ENCODE measurements at regions not wholly inside any gene's neighbourhood (a gene's known extent, or its start where the extent isn't known, plus 50 kb on each side); places are given as distances from the start of the nearest gene placed in this dataset.
"Not testable (repeated sequence)": the region's sequence is repeated elsewhere in the genome, so short reads cannot be mapped to it uniquely, and the experiment has no call there.

DNA sequence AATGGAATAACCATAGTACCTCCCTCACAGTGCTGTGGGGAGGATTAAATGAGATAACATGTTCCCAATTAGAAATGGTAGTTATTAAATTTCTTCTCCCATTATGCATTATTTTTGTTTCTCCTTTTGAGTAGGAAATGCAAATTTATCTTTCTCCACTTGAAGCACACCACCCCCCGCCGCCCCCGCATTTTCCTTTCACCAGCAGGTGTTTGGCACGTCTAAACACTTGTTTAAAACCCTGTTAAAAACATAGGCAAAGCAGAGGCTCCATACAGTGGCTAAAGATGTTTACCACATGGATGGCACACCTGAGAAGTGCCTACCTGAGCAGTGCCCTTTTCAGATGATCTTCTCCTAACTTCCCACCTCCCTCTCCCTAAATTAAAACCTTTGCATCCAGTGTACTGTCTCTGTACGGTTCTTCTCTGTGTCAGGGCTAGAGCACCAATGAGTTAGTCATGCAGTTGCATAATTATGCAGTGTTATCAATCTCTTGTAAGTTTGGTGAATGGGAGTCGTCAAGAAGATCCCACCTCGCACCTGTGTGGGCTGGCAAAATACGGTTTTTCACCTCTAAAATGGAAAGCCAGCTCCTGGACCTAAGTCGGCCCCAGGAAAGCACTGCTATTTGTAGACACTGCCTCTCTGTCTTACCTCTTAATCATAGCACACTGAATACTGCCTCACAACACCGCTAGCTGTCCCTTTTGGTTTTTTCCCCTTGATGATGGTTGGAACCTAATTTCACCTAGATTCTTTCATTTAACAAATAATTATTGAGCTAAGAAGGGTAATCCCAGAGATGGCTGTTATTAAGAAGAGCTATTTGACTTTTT, 122.0 kb downstream of the CT47B1 start:
- FAIRE-seq (peak; percentile 93), DNase-seq (ENCODE audit: insufficient read length, low spot score) (no peak)

DNA sequence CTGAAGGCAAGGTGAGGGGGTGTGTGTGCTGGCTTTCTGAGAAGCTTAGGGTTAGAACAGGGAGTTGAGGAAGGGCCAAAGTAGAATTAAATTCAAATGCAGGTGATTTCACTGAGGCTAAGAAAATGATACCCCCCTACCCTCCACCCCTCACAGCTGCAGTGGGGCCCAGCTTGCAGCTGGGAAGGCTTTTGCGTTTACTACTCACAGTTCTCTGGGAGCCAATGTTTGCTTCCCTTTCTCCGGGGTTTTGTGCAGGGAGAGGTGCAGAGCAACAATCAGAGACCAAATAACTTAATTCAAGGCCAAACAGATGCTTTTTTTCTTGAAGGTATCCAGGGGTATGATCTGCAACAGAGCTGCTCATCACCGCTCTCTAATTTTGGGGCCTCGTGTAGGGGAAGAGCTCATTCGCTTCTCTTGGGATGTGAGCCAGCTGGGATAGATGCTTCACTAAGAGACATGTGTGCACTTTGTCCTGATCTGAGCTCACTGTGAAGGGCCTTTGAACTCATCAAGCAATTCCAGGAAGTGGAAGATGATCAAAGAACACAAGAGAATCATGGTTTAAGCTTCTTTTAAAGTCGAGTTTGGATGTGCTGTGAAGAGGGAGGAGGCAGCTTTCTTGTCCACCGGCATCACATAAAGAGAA, 122.7 kb upstream of the C1GALT1C1 start:
- DNase-seq (ENCODE audit: insufficient read length, low spot score) (no peak), FAIRE-seq (peak; percentile 89)

DNA sequence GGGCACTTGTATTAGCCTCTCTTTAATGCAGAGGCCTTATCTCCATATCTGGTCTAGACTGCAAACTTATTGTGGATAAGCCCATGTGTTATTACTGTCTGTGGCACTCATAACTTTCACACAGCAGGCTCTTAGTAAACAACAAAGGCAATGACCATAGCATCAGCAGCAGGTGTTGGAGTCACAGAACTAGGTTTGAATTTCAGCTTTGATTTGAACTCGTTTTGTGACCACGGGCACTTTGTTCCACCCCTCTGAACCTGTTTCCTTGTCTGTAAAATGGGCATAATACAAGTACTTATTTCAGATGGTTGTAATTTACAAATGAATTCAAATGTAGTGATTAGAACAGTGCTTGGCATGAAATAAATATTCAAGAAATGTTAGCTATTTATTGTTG, 121.8 kb upstream of the C1GALT1C1 start:
- DNase-seq (ENCODE audit: insufficient read length, low spot score) (no peak), FAIRE-seq (peak; percentile 78)

DNA sequence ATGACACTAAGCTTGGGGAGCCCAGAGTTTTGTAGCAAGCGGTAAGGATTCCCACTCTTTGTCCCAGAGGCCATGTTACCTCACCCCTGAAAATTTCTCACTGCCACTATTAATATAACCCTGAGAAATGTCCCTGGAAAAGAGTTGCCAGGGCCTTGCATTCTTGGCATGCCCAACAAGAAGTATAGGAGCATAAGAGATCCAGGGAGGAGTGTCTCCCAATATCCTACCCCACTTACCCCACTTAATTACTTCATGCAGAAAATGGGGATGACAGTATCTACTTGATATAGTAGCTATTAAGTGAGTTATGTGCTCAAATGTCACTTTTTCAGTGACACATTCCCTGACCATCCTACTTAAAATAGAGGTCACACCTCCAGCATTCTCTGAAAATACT, 120.5 kb upstream of the C1GALT1C1 start:
- FAIRE-seq = no peak

DNA sequence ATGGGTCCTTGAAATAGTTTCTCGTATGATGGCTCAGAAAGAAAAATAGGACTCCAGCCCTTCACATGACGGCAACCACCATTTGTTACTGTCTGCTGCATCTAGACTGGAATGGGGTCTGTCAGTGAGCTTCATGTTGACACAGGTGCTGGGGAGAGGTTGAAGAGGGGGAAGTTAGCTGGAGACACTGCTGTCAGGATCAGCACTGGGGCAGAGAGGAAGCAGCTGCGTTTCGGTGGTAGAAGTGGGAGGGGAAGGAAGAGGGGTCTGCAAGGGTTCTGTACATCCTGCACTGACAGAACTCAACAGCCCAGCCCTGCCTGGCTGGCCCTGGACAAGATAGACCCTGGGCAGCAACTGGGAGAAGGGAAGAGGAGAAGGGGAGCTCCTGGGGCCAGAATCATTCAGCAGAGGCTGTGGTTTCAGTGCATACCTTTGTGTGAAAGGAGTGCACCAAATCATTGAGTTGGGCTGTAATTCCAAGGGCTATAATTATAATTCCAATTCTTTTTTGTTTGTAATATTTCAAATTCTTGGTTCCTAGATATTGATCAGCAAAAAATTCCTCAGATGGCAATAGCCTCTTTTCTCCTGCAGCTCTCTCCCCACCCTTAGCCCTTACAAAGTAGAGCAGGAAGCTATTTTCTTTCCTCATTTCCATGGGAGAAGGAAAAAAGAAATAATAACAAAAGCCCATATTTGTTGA, 119.4 kb upstream of the C1GALT1C1 start:
- FAIRE-seq (peak; percentile 82), DNase-seq (ENCODE audit: insufficient read length, low spot score) (no peak)

More for the DNA sequence above, 120.5 kb upstream of the C1GALT1C1 start:
- no peak for DNase-seq (ENCODE audit: insufficient read length, low spot score)

DNA sequence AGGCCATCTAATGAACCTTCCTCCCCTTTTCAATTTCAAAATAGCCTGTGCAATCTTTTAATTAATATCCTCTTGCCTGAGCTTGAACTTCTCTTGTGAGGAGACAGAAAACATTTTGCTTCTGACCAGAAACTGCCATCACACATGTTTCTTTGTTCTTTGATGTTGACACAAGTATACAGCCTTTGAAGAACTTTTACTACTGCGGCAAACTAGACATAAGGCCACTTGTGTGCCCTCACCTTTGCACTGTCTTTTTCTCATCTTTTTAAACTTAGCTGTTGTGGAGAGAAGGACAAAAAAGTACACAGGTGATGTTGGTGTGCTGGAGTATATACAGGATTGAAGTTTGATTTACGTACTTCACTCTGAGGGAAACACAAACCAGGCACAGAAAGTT, 116.3 kb upstream of the C1GALT1C1 start:
- FAIRE-seq (no peak), DNase-seq (ENCODE audit: insufficient read length, low spot score) (no peak)

DNA sequence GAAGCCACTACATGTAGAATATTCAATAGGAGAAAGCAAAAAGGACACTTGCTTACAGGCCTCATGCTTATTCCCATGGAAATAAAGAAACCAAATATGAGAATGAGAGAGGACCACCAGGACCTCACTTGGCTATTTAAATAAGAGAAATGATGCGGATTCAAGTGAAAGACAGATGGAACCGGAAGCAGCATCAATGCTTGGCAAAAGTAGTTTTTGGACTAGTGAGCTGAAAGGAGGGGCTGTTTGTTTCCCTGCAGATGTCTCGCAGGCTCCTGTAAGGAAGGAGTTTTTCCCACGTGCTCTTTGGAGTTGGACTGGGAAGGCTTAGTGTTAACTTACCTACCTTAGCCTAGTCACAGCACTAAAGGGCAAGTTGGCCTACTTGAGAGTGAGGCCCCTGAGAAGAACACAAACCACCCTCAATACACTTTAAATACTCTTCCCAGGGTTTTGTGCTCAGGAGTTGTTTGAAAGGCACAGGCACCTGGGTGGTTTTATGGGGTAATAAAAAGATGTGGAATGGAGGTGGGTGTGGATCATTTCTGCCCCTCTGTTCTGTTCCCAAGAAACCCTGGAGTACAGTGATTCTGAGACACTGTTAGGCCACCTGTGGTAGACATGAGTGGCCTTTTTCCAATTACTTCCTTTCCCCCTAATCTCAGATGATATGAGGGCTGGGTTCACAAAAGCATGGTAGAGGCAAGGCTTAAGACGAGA, 113.3 kb upstream of the C1GALT1C1 start:
- no peak for DNase-seq (ENCODE audit: insufficient read length, low spot score)
- FAIRE-seq = no peak

DNA sequence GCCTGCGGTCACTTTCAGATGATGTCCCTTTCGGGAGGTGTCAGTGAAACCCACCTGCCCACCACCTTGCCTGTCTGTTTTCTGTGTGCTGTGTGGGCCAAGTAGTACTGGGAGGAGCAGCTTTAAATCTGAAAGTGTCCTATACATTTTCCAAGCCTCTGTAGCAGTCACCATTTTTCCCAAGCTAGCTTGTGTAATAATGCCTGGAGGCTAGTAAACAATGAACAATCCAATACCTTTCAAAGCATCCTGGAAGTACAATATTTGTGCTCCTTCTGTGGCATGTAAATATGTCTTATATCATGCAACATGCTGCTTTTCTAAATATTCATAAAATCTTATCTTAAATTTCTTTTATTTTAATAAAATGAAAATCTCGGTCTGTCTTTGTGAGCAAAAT, 111.6 kb upstream of the C1GALT1C1 start:
- FAIRE-seq (no peak), DNase-seq (ENCODE audit: insufficient read length, low spot score) (no peak)

DNA sequence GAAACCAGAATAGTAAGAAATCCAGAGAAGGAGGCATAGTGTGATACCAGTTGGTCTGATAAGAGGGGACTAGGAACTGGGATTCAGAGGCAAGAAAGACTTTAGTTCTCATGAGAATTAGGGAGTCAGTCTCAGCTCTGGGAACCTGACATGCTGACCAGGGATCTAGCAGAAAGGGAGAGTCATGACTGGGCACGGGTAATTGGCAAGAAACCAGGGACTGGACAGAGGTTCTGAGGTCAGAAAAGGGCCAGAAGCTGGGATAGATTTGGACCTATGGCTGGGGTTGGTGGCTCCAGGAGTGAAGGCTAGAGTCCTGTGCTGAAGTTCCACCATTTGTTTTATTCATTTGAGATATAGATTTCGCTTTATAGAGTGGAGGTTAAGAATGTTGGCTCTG, 110.2 kb upstream of the C1GALT1C1 start:
- FAIRE-seq (no peak), DNase-seq (ENCODE audit: insufficient read length, low spot score) (no peak)

DNA sequence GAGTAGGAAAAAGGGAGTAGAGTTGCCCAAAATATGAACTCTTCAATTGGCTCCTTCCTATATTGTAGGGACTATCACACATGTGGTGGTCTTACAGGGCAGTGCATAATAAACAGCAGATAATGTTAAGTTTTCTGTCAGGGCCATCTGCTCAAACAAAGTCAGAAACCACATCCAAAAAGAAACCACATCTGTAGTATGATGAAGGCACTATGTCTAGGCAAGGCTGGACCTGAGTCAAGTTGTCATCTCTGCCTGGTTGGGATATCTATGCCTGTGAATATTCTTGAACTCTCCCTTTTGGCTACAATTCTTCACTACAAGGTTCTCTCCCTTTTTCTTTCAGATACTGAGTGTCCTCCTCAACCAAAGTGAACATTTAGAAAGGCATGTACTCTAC, 109.4 kb upstream of the C1GALT1C1 start:
- FAIRE-seq (no peak), DNase-seq (ENCODE audit: insufficient read length, low spot score) (no peak)

DNA sequence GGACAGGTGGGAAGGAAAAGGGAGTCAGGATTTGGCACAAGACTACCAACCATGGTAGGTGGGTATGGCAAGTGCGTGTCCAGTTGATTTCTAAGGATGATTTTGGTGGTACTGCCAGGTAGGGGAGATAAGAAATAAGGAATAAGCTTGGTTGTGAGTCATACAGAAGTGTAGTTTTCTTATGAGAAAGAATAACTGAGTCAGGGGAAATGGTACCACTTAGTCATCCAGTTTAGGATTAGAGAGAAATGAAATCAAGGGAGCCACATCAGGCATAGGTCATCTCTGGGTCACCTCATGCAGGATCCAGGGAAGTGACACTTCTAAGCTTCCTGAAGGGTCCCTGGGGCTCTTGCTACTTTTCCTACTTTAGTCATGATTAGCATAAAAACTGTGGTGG, 107.1 kb upstream of the C1GALT1C1 start:
- FAIRE-seq (no peak), DNase-seq (ENCODE audit: insufficient read length, low spot score) (no peak)

DNA sequence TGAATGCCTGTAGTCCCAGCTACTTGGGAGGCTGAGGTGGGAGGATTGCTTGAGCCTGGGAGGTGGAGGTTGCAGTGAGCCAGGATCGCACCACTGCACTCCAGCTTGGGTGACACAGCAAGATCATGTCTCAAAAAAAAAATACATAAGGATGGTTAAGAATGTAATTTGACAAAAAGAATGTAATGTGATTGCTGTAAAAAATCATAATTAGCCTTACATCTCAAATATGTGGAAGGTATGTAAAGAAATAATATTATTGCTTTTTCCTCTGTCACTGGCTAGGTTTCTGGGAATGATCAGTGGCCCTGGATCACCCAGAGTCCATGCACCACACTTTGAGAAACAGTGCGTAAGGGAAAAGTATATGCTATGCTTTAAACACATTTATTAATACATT, 106.1 kb upstream of the C1GALT1C1 start:
- FAIRE-seq = no peak

DNA sequence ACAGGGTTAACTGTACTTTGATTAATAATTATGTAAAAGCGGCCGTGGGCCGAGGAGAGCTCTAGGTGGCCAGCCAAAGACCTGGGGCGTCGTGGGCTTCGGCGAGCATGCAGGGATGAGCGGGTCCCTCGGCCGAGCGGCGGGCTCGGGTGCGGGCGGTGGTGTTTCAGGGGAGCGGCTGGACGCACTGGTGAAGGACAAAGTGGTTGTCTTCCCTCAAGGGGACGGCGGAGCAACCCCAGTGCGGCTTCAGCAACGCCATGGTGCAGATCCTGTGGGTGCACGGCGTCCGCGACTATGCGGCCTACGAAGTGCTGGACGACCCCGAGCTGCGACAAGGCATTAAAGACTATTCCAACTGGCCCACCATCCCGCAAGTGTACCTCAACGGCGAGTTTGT, 103.0 kb upstream of the C1GALT1C1 start:
- FAIRE-seq (no peak), DNase-seq (ENCODE audit: insufficient read length, low spot score) (no peak)

More for the DNA sequence above, 106.1 kb upstream of the C1GALT1C1 start:
- no peak for DNase-seq (ENCODE audit: insufficient read length, low spot score)

DNA sequence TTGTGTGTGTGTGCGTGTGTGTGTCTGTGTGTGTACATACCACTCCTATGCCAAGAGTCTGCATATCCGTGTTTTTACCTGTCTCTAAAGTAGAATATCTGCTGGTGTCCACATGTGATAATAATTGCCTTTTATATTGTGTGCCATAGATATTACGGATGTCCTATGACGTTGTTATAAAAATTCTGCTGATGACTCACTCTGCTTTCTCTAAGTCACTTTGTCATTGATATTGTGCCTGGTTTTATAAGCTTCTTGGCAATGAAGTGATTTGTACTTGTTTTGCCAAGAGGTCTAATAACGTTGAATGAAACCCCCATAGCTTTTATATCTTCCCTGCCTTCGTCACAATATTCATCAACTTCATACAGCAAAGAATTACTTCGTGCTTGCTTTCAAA, 102.6 kb upstream of the C1GALT1C1 start:
- FAIRE-seq = no peak

DNA sequence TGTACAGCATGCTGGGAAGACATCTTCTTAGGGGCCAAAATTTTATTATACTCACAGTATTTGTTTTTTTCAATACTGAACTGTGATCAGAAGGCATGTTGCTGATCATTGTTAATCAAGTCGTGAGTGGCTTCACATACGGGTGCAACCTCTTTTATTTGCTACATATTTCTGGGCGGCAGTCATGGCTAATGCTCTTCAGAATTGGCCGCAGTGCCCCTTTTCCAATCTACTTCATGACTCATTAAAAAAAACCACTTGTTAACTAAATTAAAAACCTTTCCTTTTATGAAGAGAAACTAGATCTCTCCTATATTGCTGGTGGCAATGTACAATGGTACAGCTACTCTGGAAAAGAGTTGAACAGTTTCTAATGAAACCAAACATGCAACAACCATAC, 101.5 kb upstream of the C1GALT1C1 start:
- DNase-seq (ENCODE audit: insufficient read length, low spot score) = no peak
- FAIRE-seq = no peak

More for the DNA sequence above, 102.6 kb upstream of the C1GALT1C1 start:
- no peak for DNase-seq (ENCODE audit: insufficient read length, low spot score)

DNA sequence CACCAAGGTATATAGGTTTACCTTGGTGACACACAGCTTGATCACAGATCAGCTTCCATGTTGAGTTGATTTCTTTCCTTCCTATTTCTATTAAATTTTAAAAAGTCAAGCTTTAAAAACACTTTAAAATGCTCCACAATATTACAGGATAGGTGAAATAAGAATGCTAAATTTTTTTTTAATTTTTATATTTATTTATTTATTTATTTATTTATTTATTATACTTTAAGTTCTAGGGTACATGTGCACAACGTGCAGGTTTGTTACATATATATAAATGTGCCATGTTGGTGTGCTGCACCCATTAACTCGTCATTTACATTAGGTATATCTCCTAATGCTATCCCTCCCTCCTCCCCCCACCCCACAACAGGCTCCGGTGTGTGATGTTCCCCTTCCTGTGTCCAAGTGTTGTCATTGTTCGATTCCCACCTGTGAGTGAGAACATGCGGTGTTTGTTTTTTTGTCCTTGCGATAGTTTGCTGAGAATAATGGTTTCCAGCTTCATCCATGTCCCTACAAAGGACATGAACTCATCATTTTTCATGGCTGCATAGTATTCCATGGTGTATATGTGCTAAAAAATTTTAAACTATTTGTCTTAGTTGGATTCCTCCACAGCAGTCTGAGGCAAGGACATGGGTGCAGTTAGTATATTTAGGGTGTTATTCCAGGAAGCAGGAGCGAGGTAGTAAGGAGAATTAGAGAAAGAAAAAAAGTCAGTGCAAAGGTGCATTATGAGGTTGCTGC, 99.8 kb upstream of the C1GALT1C1 start:
- not testable (repeated sequence) for DNase-seq (ENCODE audit: insufficient read length, low spot score); FAIRE-seq

DNA sequence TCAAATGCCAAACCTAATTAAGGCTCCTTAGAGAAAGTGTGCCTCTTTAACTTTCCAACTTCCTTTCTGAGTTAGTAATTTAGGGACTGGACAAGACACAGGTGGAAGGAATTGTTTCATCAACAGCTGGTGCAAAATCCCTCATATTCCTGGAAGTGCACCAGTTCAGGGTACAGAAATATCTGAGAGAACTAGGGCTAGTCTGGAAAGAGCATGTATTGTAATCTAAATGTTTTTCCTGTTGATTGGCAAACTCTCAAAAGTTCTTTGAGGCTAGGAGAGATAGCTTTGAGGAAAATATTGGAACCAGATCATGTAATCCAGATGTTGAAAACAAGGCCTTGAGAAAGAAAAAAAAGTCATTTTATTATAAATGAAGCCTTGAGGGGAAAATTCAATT, 98.1 kb upstream of the C1GALT1C1 start:
- no peak for DNase-seq (ENCODE audit: insufficient read length, low spot score)
- peak; percentile 60 for FAIRE-seq

DNA sequence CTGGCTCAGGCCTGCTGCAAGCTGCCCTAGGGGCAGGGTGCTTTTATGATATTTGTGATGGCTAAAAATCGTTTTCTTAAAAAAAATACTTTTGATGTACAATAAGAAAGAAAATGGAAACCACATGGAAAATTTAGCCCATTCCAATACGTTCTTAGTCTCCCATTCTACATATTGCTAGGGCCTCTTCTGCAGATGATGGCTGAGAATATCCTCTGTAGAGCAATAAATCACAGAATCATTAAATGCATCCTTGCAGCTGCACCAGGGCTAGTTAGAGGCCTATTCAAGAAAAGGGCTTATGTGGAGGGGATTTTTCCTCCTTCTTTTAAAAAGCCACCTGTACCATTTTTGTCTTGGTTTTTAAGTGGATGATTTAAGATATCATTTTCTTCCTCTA, 97.6 kb upstream of the C1GALT1C1 start:
- FAIRE-seq = no peak
- DNase-seq (ENCODE audit: insufficient read length, low spot score) = no peak

DNA sequence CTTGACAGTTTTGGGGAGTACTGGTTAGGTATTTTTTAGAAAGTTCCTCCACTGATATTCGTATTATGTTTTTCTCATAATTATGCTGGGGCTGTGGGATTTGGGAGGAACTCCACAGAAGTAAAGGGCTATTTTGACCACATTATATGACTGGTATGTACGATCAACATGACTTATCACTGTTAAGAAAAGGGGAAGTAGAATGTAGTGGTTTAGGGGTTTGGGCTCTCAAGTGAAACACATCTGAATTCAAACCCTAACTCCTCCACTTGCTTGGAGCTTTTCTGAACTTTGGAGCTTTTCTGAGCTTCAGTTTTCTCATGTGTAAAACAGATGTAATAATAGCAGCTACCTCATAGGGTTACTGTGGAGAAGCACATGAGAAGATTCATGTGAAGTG, 96.4 kb upstream of the C1GALT1C1 start:
- peak; percentile 9 for DNase-seq (ENCODE audit: insufficient read length, low spot score)
- FAIRE-seq = peak; percentile 99

DNA sequence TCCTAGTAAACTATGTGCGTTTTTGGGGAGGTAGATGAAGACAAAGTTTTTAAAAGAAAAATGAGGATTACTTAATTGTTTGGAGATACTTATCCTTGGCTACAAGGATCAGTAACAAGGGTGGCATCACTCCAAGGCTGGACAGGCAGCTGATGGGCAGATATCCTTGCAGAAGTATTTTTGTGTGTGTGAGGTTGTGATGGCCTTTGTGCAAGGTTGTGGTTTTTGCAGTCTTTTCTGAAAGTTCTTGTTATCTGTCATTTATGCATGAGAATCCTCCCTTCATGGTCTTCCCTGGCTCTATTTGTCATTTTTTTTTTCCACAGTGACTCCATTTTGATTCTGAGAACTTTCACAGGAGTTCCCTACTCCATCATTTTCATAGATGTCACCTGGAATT, 96.0 kb upstream of the C1GALT1C1 start:
- FAIRE-seq (no peak), DNase-seq (ENCODE audit: insufficient read length, low spot score) (no peak)
